ENCODE measurements at regions not wholly inside any gene's neighbourhood (a gene's known extent, or its start where the extent isn't known, plus 50 kb on each side); places are given as distances from the start of the nearest gene placed in this dataset.

DNA sequence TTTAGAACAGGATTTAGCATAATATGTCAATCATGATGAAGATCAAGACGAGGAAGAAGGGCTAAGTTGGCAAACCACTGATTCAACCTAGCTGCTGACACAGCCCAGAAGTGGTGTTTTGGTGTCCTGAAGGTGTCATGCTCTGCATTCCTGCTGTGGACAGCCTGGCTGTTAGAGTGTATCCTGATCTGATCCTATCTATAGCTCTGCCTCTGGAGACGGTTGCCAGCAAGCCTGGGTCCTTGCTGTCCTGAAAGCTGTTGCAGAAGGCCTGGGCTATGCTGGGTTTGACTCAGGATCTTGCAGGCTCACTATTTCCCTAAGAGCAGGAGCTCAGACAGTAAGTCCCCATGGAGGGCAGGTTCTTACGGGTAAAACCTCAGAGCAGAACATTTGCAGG, 416.4 kb downstream of the TSHZ3 start:
- DNase-seq, result no peak

DNA sequence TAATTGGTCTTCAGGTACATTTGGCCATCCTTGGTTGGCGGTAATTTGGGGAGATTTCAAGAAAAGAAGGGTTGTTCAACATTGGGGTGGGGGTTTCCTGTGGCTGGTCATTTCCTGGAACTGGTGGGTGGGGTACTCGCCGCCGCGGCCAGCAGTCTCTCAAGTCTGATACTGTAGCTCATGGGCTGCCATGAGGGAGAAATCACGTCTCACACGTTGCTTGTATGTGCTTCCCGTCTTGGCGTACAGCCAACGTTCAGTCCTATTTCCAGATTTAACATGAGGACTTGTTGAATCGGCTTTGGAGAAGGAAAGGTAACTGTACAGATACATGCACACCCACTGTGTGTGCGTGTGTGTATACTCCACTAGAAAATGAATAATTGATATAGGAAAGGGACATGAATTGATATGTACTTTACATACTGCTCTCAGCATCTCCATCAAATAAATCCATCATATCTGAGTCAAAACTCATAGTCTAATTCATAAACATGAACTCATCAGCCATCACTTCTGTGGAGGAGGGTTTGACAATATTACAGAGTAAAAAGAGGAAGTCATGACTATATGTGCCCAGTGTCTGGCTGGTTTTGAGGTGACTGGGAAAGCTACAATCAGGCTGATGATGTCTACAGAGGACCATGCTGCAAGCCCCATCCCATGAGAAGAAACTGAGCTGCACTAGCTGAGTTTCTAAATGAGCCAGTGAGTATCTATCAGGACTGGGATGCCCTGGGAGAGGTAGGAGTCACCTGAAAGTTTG, 418.1 kb downstream of the TSHZ3 start:
- no peak for DNase-seq

- DNase-seq, result no peak
These were observed 421.5 kb downstream of the TSHZ3 start for GRCh38 chr19:30927705-30928104.

- DNase-seq, result no peak
These were observed 424.6 kb downstream of the TSHZ3 start for GRCh38 chr19:30924670-30925069.

DNA sequence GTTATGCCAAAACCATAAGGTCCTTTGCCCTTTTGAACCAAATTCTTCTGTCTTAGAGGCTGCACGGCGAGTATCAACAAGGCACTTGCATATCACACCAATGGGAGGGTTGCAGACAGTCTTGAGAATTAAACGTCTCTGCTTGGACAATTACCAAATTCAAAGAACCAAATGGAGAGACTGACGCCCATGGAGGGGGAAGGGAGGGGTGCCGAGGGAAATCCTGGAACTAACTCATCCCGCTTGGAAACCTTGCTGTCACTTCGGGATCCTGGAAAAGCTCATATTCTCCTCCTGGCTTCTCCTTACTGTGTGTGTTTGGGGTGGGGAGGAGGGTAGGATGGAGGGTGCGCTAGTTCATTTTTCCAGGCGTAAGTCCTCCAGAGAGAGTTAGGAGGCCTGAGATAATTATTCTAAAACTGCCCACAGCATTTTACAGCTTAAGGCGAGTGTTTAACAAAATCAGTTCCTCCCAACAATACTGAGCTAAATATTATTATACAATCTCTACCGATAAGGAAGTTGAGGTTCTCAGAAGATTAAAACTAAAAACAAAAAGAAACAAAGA, 425.1 kb downstream of the TSHZ3 start:
- no peak for DNase-seq

- DNase-seq, result no peak
These were observed 425.6 kb downstream of the TSHZ3 start for GRCh38 chr19:30923621-30924020.

- no peak for DNase-seq
These were observed 426.1 kb downstream of the TSHZ3 start for GRCh38 chr19:30923096-30923495.

DNA sequence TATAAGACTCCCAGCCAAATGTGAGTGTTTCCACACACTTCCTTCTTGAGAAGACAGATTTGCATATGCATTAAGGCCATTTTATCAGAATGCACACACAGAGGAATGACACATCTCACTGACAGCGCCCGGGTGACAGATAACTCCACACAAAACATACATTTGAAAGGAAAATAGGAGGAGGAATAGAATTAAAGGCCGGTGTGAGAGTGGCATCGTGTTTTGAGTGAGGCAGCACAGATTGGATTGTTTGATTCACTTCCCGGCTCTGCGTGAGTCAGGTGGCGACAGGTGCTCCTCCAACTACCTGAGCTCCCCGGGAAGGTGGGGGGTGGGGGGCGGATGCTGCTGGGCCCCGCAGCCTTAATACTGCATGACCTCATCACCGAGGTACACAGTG, 429.0 kb downstream of the TSHZ3 start:
- no peak for DNase-seq

- DNase-seq, result no peak
These were observed 429.5 kb downstream of the TSHZ3 start for GRCh38 chr19:30919737-30920136.

- DNase-seq, result no peak
These were observed 433.0 kb downstream of the TSHZ3 start for GRCh38 chr19:30916238-30916637.

GRCh38 chr19:30911491-30911890, 437.7 kb downstream of the TSHZ3 start:
- DNase-seq, result no peak

GRCh38 chr19:30910485-30911240, 438.6 kb downstream of the TSHZ3 start:
- no peak for DNase-seq

- DNase-seq, result no peak
These were observed 440.0 kb downstream of the TSHZ3 start for GRCh38 chr19:30909216-30909615.

DNA sequence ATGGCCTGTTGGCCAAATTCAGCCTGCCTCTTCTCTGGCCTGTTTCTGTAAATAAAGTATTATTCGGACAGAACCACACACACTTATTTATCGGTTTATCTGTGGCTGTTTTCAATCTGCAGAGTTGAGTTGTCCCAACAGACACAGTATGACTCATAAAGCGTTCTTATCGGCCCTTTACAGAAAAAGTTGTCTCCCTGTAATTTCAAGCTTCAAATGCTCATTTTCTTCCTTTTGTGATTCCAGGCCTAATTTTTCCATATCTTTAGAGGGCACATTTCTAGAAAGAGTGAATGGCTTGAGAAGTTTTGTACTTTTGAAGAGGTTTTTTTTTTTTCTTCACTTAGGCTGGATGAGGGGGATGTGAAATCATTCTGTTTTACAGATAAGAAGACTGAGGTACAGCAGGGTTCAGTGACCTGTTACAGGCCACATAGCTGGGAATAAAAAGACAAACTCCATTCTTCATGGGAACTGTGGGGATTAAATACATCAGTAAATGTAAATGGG, 440.9 kb downstream of the TSHZ3 start:
- DNase-seq, result peak; percentile 31

- no peak for DNase-seq
These were observed 442.4 kb downstream of the TSHZ3 start for GRCh38 chr19:30906871-30907270.

DNA sequence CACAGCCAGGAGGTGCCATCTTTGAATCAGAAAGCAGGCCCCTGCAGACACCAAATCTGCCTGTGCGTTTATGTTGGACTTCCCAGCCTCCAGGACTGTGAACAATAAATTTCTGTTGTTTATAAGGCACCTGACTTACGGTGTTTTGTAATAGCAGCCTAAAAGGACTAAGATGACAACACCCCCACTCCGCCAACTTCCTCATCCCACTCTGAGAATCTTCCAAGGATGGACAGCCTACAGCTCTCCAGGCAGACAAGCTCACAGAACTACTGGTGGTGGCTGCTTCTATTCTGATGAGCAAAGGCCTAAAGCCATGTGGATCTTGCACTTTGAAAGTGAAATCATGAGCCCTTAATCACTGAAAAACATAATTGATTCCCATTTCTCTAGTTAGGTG, 449.2 kb downstream of the TSHZ3 start:
- DNase-seq, result no peak

DNA sequence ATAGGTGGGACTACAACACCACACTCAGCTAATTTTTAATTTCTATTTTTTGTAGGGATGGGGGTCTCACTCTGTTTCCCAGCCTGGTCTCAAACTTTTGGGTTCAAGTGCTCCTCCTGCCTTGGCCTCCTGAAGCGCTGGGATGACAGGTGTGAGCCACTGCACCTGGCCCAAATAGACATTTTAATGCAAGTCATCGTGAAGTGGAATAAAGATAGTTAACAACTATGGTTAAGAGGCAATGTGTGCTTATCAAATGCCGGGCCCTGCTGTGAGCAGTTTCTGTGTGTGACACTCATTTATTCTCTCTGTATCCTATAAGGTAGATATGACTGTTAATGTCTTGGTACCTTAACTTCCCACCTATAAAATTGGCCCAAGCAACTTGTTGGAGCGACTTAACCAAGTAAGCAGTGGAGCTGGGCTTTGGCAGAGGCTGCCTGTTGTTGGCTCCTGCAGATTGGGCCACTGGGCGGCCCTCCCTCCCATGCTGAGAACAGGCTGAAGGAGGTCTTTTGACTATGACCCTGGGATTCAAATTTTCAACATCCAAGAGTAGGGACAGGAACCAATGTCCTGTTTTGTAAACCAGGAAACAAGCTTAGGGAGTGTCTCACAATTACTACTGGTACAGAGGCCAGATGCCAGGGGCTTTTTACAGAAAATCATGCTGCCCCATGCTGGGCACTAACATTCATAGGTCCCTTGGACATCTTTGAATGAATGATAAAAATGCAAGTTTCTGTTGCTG, 450.7 kb downstream of the TSHZ3 start:
- DNase-seq, result no peak

DNA sequence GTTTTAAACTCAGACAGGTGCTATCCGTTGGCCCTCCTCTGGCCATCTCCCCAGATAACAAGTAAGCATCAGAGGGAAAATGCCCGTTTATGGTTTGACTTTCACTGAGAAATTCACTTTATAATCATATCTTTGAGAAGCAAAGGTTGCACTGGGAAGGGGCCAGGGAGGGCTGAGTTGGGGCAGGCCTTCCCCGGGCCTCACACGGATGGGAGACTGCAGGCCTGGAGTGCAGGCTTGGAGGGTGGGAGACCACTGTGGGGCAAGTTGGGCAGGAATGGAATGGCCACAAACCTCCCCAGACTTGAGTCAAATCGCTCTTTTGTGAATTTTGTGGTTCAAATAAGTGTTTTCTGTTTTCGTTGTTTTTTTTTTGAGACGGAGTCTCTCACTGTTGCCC, 451.7 kb downstream of the TSHZ3 start:
- no peak for DNase-seq

GRCh38 chr19:30897034-30897433, 452.2 kb downstream of the TSHZ3 start:
- DNase-seq, result no peak

- DNase-seq, result no peak
These were observed 452.7 kb downstream of the TSHZ3 start for GRCh38 chr19:30896554-30896953.

DNA sequence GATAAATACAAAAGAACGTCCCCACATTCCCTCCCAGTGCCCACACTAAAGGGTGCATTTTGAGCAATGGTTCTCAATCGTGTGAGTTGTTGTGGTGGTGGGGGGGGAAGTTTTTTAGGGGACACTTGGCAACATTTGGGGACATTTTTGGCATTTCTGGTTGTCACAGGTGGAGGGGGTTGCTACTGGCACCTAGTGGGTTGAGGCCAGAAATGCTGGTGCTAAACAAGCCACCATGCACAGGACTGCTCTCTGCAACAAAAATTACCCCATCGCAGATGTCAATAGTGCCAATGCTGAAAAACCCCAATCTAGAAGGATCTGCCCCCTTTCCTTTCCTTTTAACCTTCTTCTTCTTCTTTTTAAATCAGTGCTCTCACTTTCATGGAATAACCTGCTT, 453.3 kb downstream of the TSHZ3 start:
- DNase-seq, result no peak

DNA sequence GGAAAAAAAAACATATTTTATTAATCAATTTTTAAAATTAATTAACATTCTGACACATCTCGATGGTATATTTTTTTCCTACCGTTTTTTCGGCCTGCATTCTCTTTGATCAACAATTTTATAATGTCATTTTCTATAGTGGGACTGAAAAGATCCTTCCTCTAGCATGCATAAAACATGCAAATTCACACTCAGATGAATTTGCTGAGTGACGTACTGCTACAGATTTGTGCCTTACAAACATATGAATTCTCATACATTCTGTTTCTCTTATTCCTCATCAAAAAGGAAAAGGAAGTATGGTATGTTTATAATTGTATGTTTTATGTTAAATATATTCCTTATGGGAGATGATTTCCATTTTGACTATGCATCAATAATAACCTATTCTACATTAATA, 458.2 kb downstream of the TSHZ3 start:
- DNase-seq, result no peak

DNA sequence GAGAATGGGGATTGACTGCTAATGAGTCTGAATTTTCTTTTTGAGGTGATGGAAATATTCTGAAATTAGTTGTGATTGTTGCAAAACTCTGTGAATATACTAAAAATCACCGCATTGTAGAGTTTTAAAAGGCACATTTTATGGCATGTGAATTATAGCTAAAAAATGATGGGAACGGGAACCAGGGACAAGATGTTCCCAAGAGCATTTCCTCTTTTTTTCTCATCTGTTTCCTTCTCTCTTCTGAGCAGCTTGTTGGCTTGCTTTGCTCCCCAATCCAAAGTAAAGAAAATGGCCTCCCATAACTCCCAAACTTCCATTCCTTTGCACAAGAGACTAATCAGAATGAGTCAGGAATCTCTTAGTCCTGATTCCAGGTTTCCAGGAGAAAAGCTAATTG, 459.2 kb downstream of the TSHZ3 start:
- DNase-seq, result no peak

Measured in hematopoietic multipotent progenitor cell treated with erythropoietin and hydrocortisone succinate and interleukin-3 and kit ligand, for 6 days (in vitro differentiated cells).